Endothelial cell (in vitro differentiated cells): ENCODE measurements at regions not wholly inside any gene's neighbourhood (a gene's known extent, or its start where the extent isn't known, plus 50 kb on each side); places are given as distances from the start of the nearest gene placed in this dataset.

Source experiments
- DNase-seq: peaks from one replicate; pipeline ENCODE4 v3.0.0; 2021; ENCODE audit warnings: low spot score
- H3K27ac Mint-ChIP-seq: one replicate; pipeline ENCODE4 v1.8.0; 2021; ENCODE audit warnings: mixed read lengths, inconsistent platforms; ENCODE audit not compliant: unreplicated experiment
- H3K27me3 Mint-ChIP-seq: one replicate; pipeline ENCODE4 v1.8.0; 2021; ENCODE audit warnings: mild to moderate bottlenecking, moderate library complexity, mixed read lengths, inconsistent platforms; ENCODE audit not compliant: unreplicated experiment
- H3K36me3 Mint-ChIP-seq: one replicate; pipeline ENCODE4 v1.8.0; 2021; ENCODE audit warnings: mild to moderate bottlenecking, low read depth, mixed read lengths, inconsistent platforms; ENCODE audit not compliant: unreplicated experiment
- H3K4me1 Mint-ChIP-seq: one replicate; pipeline ENCODE4 v1.8.0; 2021; ENCODE audit warnings: mild to moderate bottlenecking, mixed read lengths, inconsistent platforms; ENCODE audit not compliant: unreplicated experiment
- H3K4me3 Mint-ChIP-seq: one replicate; pipeline ENCODE4 v1.8.0; 2021; ENCODE audit warnings: mild to moderate bottlenecking, mixed read lengths, inconsistent platforms; ENCODE audit not compliant: unreplicated experiment
- H3K9me3 Mint-ChIP-seq: one replicate; pipeline ENCODE4 v1.8.0; 2021; ENCODE audit warnings: mixed read lengths, inconsistent platforms; ENCODE audit not compliant: unreplicated experiment
- TF ChIP-seq, protein P1 (sequence below): fragments of 200-600 bp; sonication (generic); IDR thresholded peaks from one replicate; pipeline ENCODE4 v1.5.0; 2021; ENCODE audit warnings: antibody characterized with exemption; ENCODE audit not compliant: unreplicated experiment

DNA sequence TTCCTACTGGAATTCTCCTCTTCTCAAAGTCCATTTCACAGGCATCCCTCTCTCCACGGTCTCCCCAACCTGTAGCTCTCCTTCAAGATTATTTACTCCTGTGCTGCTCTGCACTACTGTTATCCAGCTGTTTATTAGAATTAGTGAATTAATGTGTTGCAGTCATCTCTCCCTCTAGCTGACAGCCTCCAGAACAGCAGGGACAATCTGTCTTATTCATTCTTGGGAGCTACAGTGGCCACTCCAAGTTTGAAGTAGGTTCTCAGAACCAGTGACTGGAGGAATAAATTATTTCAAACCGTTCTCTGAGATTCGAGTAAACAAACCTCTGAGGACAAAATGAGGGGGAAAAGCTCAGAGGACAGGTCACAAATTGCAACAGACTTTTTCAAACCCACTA, 330.9 kb downstream of the RRAGC start:
- H3K36me3 Mint-ChIP-seq: no peaks in the 10 kb centered on the region
- no peak for DNase-seq
- H3K27ac Mint-ChIP-seq: no peak overlapping the region
- no peaks in the 10 kb centered on the region for H3K4me1 Mint-ChIP-seq
- H3K4me3 Mint-ChIP-seq: no peak overlapping the region
- H3K9me3 Mint-ChIP-seq: no peaks in the 10 kb centered on the region
- no peaks in the 10 kb centered on the region for H3K27me3 Mint-ChIP-seq
- TF ChIP-seq, protein P1, sequence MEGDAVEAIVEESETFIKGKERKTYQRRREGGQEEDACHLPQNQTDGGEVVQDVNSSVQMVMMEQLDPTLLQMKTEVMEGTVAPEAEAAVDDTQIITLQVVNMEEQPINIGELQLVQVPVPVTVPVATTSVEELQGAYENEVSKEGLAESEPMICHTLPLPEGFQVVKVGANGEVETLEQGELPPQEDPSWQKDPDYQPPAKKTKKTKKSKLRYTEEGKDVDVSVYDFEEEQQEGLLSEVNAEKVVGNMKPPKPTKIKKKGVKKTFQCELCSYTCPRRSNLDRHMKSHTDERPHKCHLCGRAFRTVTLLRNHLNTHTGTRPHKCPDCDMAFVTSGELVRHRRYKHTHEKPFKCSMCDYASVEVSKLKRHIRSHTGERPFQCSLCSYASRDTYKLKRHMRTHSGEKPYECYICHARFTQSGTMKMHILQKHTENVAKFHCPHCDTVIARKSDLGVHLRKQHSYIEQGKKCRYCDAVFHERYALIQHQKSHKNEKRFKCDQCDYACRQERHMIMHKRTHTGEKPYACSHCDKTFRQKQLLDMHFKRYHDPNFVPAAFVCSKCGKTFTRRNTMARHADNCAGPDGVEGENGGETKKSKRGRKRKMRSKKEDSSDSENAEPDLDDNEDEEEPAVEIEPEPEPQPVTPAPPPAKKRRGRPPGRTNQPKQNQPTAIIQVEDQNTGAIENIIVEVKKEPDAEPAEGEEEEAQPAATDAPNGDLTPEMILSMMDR: no peak

DNA sequence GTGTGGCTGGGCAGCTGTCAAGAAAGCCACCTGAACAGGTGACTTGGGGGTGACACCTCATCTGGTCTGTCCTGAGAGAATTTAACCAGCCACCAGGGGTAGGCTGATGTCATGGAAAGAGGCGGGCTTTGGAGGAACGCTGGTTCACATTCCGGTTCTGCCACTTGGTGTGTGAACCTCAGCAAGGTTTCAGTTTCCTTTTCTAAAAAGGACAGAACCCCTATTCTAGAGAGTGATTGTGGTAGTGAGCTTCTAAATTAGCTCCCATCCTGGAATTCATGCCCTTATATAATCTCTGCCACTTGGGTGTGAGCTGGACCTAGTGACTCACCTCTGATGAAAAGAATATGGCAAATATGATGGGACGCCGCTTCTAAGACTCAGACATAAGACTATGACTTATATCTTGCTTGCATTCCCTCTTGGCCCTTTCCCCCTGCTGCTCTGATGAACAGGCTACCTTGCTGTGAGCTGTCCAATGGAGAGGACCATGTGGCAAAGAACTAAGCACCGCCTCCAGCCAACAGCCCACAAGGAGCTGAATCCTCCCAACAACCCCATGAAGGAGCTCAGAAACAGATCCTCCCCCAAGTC, 332.1 kb downstream of the RRAGC start:
- no peaks in the 10 kb centered on the region for H3K9me3 Mint-ChIP-seq
- H3K36me3 Mint-ChIP-seq: no peaks in the 10 kb centered on the region
- H3K27me3 Mint-ChIP-seq: no peaks in the 10 kb centered on the region
- no peak overlapping the region for H3K4me3 Mint-ChIP-seq
- H3K27ac Mint-ChIP-seq: no peak overlapping the region
- TF ChIP-seq, protein P1: no peak
- DNase-seq: no peak
- no peaks in the 10 kb centered on the region for H3K4me1 Mint-ChIP-seq

DNA sequence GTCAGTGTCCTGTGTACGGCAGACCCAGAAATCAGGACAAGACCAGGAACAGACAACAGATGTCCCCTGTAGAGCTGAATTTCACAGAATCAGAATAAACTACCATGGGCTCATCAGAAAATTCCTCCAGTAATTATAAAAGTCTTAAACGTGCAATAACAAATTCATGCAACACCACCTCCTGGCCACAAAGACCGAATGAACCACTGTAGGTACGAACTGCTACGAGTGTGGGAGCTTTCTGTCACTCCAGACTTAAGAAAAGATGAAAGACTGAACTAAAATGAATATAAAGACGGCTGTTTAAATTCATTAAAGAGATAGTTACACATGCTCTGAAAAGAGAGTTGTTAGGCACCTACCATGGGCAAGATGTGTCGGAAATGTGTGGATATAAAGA, 333.5 kb downstream of the RRAGC start:
- TF ChIP-seq, protein P1: no peak
- no peaks in the 10 kb centered on the region for H3K27me3 Mint-ChIP-seq
- H3K9me3 Mint-ChIP-seq: no peaks in the 10 kb centered on the region

DNA sequence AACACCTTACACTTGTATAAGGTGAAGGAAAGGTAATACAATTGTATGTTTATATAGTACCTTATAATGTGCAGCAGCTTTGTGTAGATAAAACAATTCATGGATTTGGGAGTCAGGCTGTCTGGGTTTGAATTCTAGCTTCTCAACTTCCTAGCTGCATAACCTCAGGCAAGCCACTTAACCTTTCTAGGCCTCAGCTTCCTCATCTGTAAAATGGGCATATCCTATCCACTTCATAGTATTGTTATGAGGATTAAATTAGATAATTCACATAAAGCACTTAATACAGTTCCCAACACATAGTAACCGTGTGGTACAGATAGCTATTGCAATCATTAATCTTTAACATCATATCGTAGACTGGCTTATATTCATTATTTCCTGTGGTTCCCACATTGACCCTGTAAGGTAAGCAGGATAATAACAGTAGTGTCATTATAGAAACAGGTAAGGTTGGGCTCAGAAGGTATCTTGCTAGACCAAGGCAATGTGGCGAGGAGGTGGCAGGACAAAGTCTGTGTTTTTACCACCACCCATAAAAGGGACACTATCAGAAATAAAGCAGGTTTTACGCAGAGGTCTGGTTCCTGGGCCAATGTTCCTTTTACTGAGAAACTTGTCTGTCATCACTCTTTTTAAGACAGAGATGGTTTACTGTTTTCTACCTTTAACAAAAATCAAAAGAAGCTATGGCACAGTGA, 334.1 kb downstream of the RRAGC start:
- Mint-ChIP-seq H3K36me3 (no peaks in the 10 kb centered on the region), H3K27me3 (no peaks in the 10 kb centered on the region), H3K4me3 (no peak overlapping the region), H3K4me1 (no peaks in the 10 kb centered on the region), H3K27ac (no peak overlapping the region), H3K9me3 (no peaks in the 10 kb centered on the region)
- DNase-seq: no peak
- TF ChIP-seq, protein P1: no peak

More for the DNA sequence above, 333.5 kb downstream of the RRAGC start:
- Mint-ChIP-seq H3K27ac (no peak overlapping the region), H3K36me3 (no peaks in the 10 kb centered on the region), H3K4me1 (no peaks in the 10 kb centered on the region), H3K4me3 (no peak overlapping the region)
- DNase-seq: no peak

DNA sequence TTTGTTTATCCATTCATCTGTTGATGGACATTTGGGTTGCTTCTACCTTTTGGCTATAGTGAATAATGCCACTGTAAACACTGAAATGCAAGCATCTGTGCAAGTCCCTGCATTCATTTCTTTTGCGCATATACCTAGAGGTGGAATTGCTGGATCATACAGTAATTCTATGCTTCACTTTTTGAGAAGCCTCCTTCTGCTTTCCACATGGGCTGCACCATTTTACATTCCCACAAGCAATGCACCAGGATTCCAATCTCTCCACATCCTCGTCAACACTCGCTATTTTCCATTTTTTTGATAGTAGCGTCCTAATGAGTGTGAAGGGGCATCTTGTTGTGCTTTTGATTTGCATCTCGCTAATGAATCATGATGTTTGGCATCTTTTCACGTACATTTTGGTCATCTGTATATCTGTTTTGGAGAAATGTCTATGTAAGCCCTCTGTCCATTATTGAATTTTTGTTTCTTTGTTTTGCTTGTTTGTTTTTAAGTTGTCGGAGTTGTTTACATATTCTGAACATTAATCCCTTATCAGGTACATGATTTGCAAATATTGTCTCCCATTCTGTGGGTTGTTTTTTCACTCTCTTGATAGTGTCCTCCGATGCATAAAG, 335.4 kb downstream of the RRAGC start:
- DNase-seq: no peak
- no peak overlapping the region for H3K27ac Mint-ChIP-seq
- no peaks in the 10 kb centered on the region for H3K9me3 Mint-ChIP-seq
- no peak overlapping the region for H3K4me3 Mint-ChIP-seq
- no peaks in the 10 kb centered on the region for H3K36me3 Mint-ChIP-seq
- H3K4me1 Mint-ChIP-seq: peaks cover 3% of the 10 kb centered on the region
- no peaks in the 10 kb centered on the region for H3K27me3 Mint-ChIP-seq
- TF ChIP-seq, protein P1: no peak
